ENCODE measurements at regions not wholly inside any gene's neighbourhood (a gene's known extent, or its start where the extent isn't known, plus 50 kb on each side); places are given as distances from the start of the nearest gene placed in this dataset.

- no peaks in the 10 kb centered on the region for H3K27me3 ChIP-seq (replicated peaks; ENCODE audit: control insufficient read depth, insufficient read depth, low read length)
- no peak for DNase-seq
- no peaks in the 10 kb centered on the region for H3K9me3 ChIP-seq
- POLR2A ChIA-PET, result no interaction called here
- no peak overlapping the region for H3K4me3 Mint-ChIP-seq (ENCODE audit: unreplicated experiment)
- peaks cover 24% of the 10 kb centered on the region for H3K4me1 Mint-ChIP-seq (ENCODE audit: low read depth, unreplicated experiment)
- TF ChIP-seq CTCF (IDR thresholded peaks at IDR 0.05; ENCODE audit: insufficient read depth in 1 of 2, low read depth in 1 of 2, low read length in 1 of 2, severe bottlenecking in 1 of 2, unreplicated experiment in 1 of 2), result no peak
- BruUV-seq (replicated peaks), result no TSS peak
- H3K4me3 ChIP-seq (ENCODE audit: low read depth, low read length), result no peak overlapping the region
- no peaks in the 10 kb centered on the region; the same call in 1 of the 2 replicates for H3K4me1 ChIP-seq
- intact Hi-C loops (cut with micrococcal nuclease; ENCODE audit: unreplicated experiment), result no loop called here
- CTCF ChIA-PET, result no interaction called here
- peaks cover 6% of the 10 kb centered on the region for H3K9me3 Mint-ChIP-seq (ENCODE audit: unreplicated experiment)
- no peak overlapping the region for H3K27ac Mint-ChIP-seq (ENCODE audit: unreplicated experiment)
- H3K27me3 Mint-ChIP-seq (ENCODE audit: insufficient read depth, unreplicated experiment), result no peaks in the 10 kb centered on the region
- H3K36me3 ChIP-seq (ENCODE audit: control insufficient read depth, insufficient read depth, low read length), result no peaks in the 10 kb centered on the region
- no peaks in the 10 kb centered on the region for H3K36me3 Mint-ChIP-seq (ENCODE audit: insufficient read depth, unreplicated experiment)
These were observed 82.3 kb upstream of the BMP2 start for GRCh38 chr20:6685181-6685582.

- Histone ChIP-seq H3K36me3 (ENCODE audit: control insufficient read depth, insufficient read depth, low read length) (no peaks in the 10 kb centered on the region), H3K27me3 (replicated peaks; ENCODE audit: control insufficient read depth, insufficient read depth, low read length) (no peaks in the 10 kb centered on the region), H3K4me1 (no peaks in the 10 kb centered on the region; the same call in 1 of the 2 replicates), H3K9me3 (no peaks in the 10 kb centered on the region), H3K4me3 (ENCODE audit: low read depth, low read length) (no peak overlapping the region)
- no peak for TF ChIP-seq CTCF (IDR thresholded peaks at IDR 0.05; ENCODE audit: insufficient read depth in 1 of 2, low read depth in 1 of 2, low read length in 1 of 2, severe bottlenecking in 1 of 2, unreplicated experiment in 1 of 2)
- BruUV-seq (replicated peaks), result no TSS peak
- Mint-ChIP-seq H3K4me3 (ENCODE audit: unreplicated experiment) (no peak overlapping the region), H3K27ac (ENCODE audit: unreplicated experiment) (no peak overlapping the region), H3K4me1 (ENCODE audit: low read depth, unreplicated experiment) (peaks cover 26% of the 10 kb centered on the region), H3K36me3 (ENCODE audit: insufficient read depth, unreplicated experiment) (no peaks in the 10 kb centered on the region), H3K27me3 (ENCODE audit: insufficient read depth, unreplicated experiment) (no peaks in the 10 kb centered on the region), H3K9me3 (ENCODE audit: unreplicated experiment) (peaks cover 10% of the 10 kb centered on the region)
- no peak for DNase-seq
- ChIA-PET POLR2A (no interaction called here), CTCF (interaction anchor here (0.9 kb wide), 1 partner anchor 47 kb away, joined by 3 read pairs; no protein-coding TSS in a partner anchor)
- intact Hi-C loops (cut with micrococcal nuclease; ENCODE audit: unreplicated experiment), result no loop called here
These were observed 84.2 kb upstream of the BMP2 start for GRCh38 chr20:6683021-6683977.

- intact Hi-C loops (cut with micrococcal nuclease; ENCODE audit: unreplicated experiment), result no loop called here
- no peak for DNase-seq
- H3K4me1 Mint-ChIP-seq (ENCODE audit: low read depth, unreplicated experiment), result peaks cover 11% of the 10 kb centered on the region
- no TSS peak for BruUV-seq (replicated peaks)
- ChIA-PET POLR2A (interaction anchor here (1.0 kb wide), 1 partner anchor 15 kb away, joined by 3 read pairs; no protein-coding TSS in a partner anchor), CTCF (no interaction called here)
- no peak overlapping the region for H3K4me3 ChIP-seq (ENCODE audit: low read depth, low read length)
- H3K4me3 Mint-ChIP-seq (ENCODE audit: unreplicated experiment), result no peak overlapping the region
- H3K27ac Mint-ChIP-seq (ENCODE audit: unreplicated experiment), result no peak overlapping the region
- no peak for TF ChIP-seq CTCF (IDR thresholded peaks at IDR 0.05; ENCODE audit: insufficient read depth in 1 of 2, low read depth in 1 of 2, low read length in 1 of 2, severe bottlenecking in 1 of 2, unreplicated experiment in 1 of 2)
- no peaks in the 10 kb centered on the region for H3K27me3 ChIP-seq (replicated peaks; ENCODE audit: control insufficient read depth, insufficient read depth, low read length)
- no peaks in the 10 kb centered on the region for H3K27me3 Mint-ChIP-seq (ENCODE audit: insufficient read depth, unreplicated experiment)
- no peaks in the 10 kb centered on the region for H3K36me3 ChIP-seq (ENCODE audit: control insufficient read depth, insufficient read depth, low read length)
- H3K36me3 Mint-ChIP-seq (ENCODE audit: insufficient read depth, unreplicated experiment), result no peaks in the 10 kb centered on the region
- no peaks in the 10 kb centered on the region for H3K4me1 ChIP-seq
- peaks cover 10% of the 10 kb centered on the region for H3K9me3 Mint-ChIP-seq (ENCODE audit: unreplicated experiment)
- H3K9me3 ChIP-seq, result no peaks in the 10 kb centered on the region
These were observed 86.6 kb upstream of the BMP2 start for GRCh38 chr20:6680854-6681253.
